HUES48 (cell line): ENCODE measurements at regions not wholly inside any gene's neighbourhood (a gene's known extent, or its start where the extent isn't known, plus 50 kb on each side); places are given as distances from the start of the nearest gene placed in this dataset.
"Not testable (repeated sequence)": the region's sequence is repeated elsewhere in the genome, so short reads cannot be mapped to it uniquely, and the experiment has no call there.

Source experiments
- H3K27ac ChIP-seq: one replicate; pipeline ENCODE4 v1.7.0; 2013; ENCODE audit warnings: low read depth, low read length, inconsistent platforms
- H3K27me3 ChIP-seq: 2 replicates; pipeline ENCODE4 v1.6.1; 2013; ENCODE audit warnings: mild to moderate bottlenecking, low read length; ENCODE audit not compliant: control insufficient read depth, insufficient read depth
- H3K36me3 ChIP-seq: 2 replicates; pipeline ENCODE4 v1.6.1; 2013; ENCODE audit warnings: low read length; ENCODE audit not compliant: control insufficient read depth, insufficient read depth
- H3K4me1 ChIP-seq: 2 replicates; pipeline ENCODE4 v1.6.1; 2013; ENCODE audit warnings: mild to moderate bottlenecking, low read length; ENCODE audit not compliant: control insufficient read depth, insufficient read depth
- H3K4me3 ChIP-seq: 2 replicates; pipeline ENCODE4 v1.5.1; 2013; ENCODE audit warnings: mild to moderate bottlenecking, low read depth, low read length
- H3K9ac ChIP-seq: 2 replicates; pipeline ENCODE4 v1.6.1; 2013; ENCODE audit warnings: mild to moderate bottlenecking, low read depth, low read length, moderate library complexity
- H3K9me3 ChIP-seq: 2 replicates; pipeline ENCODE4 v1.6.1; 2013; ENCODE audit warnings: low read length; ENCODE audit not compliant: control insufficient read depth, insufficient read depth

GRCh38 chr12:14075797-14076393 is 94.5 kb upstream of the GRIN2B start:
- H3K9me3 ChIP-seq = no peaks in the 10 kb centered on the region
- no peaks in the 10 kb centered on the region for H3K36me3 ChIP-seq
- H3K4me3 ChIP-seq = no peak overlapping the region
- H3K9ac ChIP-seq = no peak overlapping the region
- H3K27ac ChIP-seq = no peak overlapping the region
- H3K27me3 ChIP-seq = no peaks in the 10 kb centered on the region
- 0 out of 2 replicates have a peak, but pooled peaks cover 5% of the 10 kb centered on the region for H3K4me1 ChIP-seq

- H3K27ac ChIP-seq = no peak overlapping the region
- H3K9ac ChIP-seq = no peak overlapping the region
- H3K9me3 ChIP-seq = no peaks in the 10 kb centered on the region
- no peak overlapping the region for H3K4me3 ChIP-seq
- H3K27me3 ChIP-seq = no peaks in the 10 kb centered on the region
- no peaks in the 10 kb centered on the region for H3K36me3 ChIP-seq
- 0 out of 2 replicates have a peak, but pooled peaks cover 5% of the 10 kb centered on the region for H3K4me1 ChIP-seq
Measured at GRCh38 chr12:14076538-14076937, 95.1 kb upstream of the GRIN2B start.

GRCh38 chr12:14086838-14087237 is 105.4 kb upstream of the GRIN2B start:
- no peak overlapping the region for H3K27ac ChIP-seq
- no peak overlapping the region for H3K9ac ChIP-seq
- H3K36me3 ChIP-seq = no peaks in the 10 kb centered on the region
- no peaks in the 10 kb centered on the region for H3K9me3 ChIP-seq
- no peaks in the 10 kb centered on the region for H3K27me3 ChIP-seq
- H3K4me3 ChIP-seq = no peak overlapping the region
- no peaks in the 10 kb centered on the region for H3K4me1 ChIP-seq

- H3K9me3 ChIP-seq = 0 out of 2 replicates have a peak, but pooled peaks cover 2% of the 10 kb centered on the region
- no peaks in the 10 kb centered on the region for H3K27me3 ChIP-seq
- H3K36me3 ChIP-seq = no peaks in the 10 kb centered on the region
- no peak overlapping the region for H3K9ac ChIP-seq
- no peaks in the 10 kb centered on the region for H3K4me1 ChIP-seq
- no peak overlapping the region for H3K4me3 ChIP-seq
- no peak overlapping the region for H3K27ac ChIP-seq
Measured at GRCh38 chr12:14099994-14100393, 118.6 kb upstream of the GRIN2B start.

- not testable (repeated sequence) for H3K36me3 ChIP-seq, H3K9me3 ChIP-seq, H3K4me3 ChIP-seq, H3K27ac ChIP-seq, H3K27me3 ChIP-seq, H3K9ac ChIP-seq, H3K4me1 ChIP-seq
Measured at GRCh38 chr12:14101556-14101955, 120.2 kb upstream of the GRIN2B start.

- Histone ChIP-seq H3K4me1 (no peaks in the 10 kb centered on the region), H3K9ac (no peak overlapping the region), H3K27ac (no peak overlapping the region), H3K36me3 (no peaks in the 10 kb centered on the region), H3K27me3 (no peaks in the 10 kb centered on the region), H3K9me3 (no peaks in the 10 kb centered on the region), H3K4me3 (no peak overlapping the region)
Measured at GRCh38 chr12:14111230-14111865, 129.9 kb upstream of the GRIN2B start.

- Histone ChIP-seq H3K27me3 (no peaks in the 10 kb centered on the region), H3K4me1 (no peaks in the 10 kb centered on the region), H3K4me3 (no peak overlapping the region), H3K27ac (no peak overlapping the region), H3K9ac (no peak overlapping the region), H3K9me3 (no peaks in the 10 kb centered on the region), H3K36me3 (no peaks in the 10 kb centered on the region)
Measured at GRCh38 chr12:14113031-14113430, 131.6 kb upstream of the GRIN2B start.

GRCh38 chr12:14126692-14127091 is 145.3 kb upstream of the GRIN2B start:
- H3K9ac ChIP-seq = no peak overlapping the region
- no peak overlapping the region for H3K4me3 ChIP-seq
- H3K27me3 ChIP-seq = no peaks in the 10 kb centered on the region
- no peaks in the 10 kb centered on the region for H3K4me1 ChIP-seq
- H3K27ac ChIP-seq = no peak overlapping the region
- H3K36me3 ChIP-seq = no peaks in the 10 kb centered on the region
- H3K9me3 ChIP-seq = peaks cover under 1% of the 10 kb centered on the region

- no peak overlapping the region for H3K9ac ChIP-seq
- H3K36me3 ChIP-seq = no peaks in the 10 kb centered on the region
- H3K27ac ChIP-seq = no peak overlapping the region
- H3K27me3 ChIP-seq = no peaks in the 10 kb centered on the region
- no peaks in the 10 kb centered on the region for H3K4me1 ChIP-seq
- H3K4me3 ChIP-seq = no peak overlapping the region
- H3K9me3 ChIP-seq = no peaks in the 10 kb centered on the region; the same call in 1 of the 2 replicates
Measured at GRCh38 chr12:14129611-14130195, 148.3 kb upstream of the GRIN2B start.

GRCh38 chr12:14135996-14136395 is 154.6 kb upstream of the GRIN2B start:
- no peaks in the 10 kb centered on the region for H3K9me3 ChIP-seq
- no peak overlapping the region for H3K9ac ChIP-seq
- no peaks in the 10 kb centered on the region for H3K27me3 ChIP-seq

GRCh38 chr12:14138495-14138894 is 157.1 kb upstream of the GRIN2B start:
- H3K9ac ChIP-seq = no peak overlapping the region
- no peaks in the 10 kb centered on the region for H3K27me3 ChIP-seq
- H3K36me3 ChIP-seq = no peaks in the 10 kb centered on the region
- no peaks in the 10 kb centered on the region for H3K9me3 ChIP-seq
- no peak overlapping the region for H3K27ac ChIP-seq
- H3K4me3 ChIP-seq = no peak overlapping the region
- H3K4me1 ChIP-seq = no peaks in the 10 kb centered on the region

More at GRCh38 chr12:14135996-14136395, 154.6 kb upstream of the GRIN2B start:
- no peaks in the 10 kb centered on the region for H3K36me3 ChIP-seq
- no peak overlapping the region for H3K4me3 ChIP-seq
- H3K4me1 ChIP-seq = no peaks in the 10 kb centered on the region
- H3K27ac ChIP-seq = no peak overlapping the region
